HepG2 (cell line): ENCODE measurements at regions not wholly inside any gene's neighbourhood (a gene's known extent, or its start where the extent isn't known, plus 50 kb on each side); places are given as distances from the start of the nearest gene placed in this dataset.
A peak's percentile ranks its signal among the peaks of the same experiment; 100 is the strongest.

Source experiments
- CAMTA2 ChIP-seq: sonication (generic); formaldehyde crosslinking; IDR thresholded peaks from 2 replicates; pipeline ENCODE4 v1.4.0; 2020; ENCODE audit warnings: mild to moderate bottlenecking, missing genetic modification reagents, borderline replicate concordance
- CEBPG ChIP-seq: IDR thresholded peaks from 2 replicates; pipeline ENCODE4 v1.6.1; 2016
- FOXO1 ChIP-seq: sonication (generic); formaldehyde crosslinking; IDR thresholded peaks from 2 replicates; pipeline ENCODE4 v1.4.0; 2020; ENCODE audit warnings: missing genetic modification reagents
- HNRNPK ChIP-seq: fragments of 200-400 bp; formaldehyde crosslinking; IDR thresholded peaks from 2 replicates; pipeline ENCODE4 v1.6.1; 2018; ENCODE audit warnings: low read length, low read depth, moderate library complexity, mild to moderate bottlenecking; ENCODE audit not compliant: poor library complexity, severe bottlenecking
- HNRNPUL1 ChIP-seq: fragments of 200-400 bp; formaldehyde crosslinking; IDR thresholded peaks from 2 replicates; pipeline ENCODE4 v1.6.1; 2017; ENCODE audit warnings: low read depth, mild to moderate bottlenecking, low read length, moderate library complexity
- HOXA9 ChIP-seq: sonication (generic); formaldehyde crosslinking; IDR thresholded peaks from 2 replicates; pipeline ENCODE4 v1.8.1; 2022; ENCODE audit warnings: missing genetic modification reagents, mild to moderate bottlenecking, moderate library complexity, borderline replicate concordance
- IKZF1 ChIP-seq: fragments of 450-650 bp; IDR thresholded peaks from 2 replicates; pipeline ENCODE4 v1.7.1; 2016
- JUND ChIP-seq: sonication (generic); formaldehyde crosslinking; IDR thresholded peaks from 2 replicates; pipeline ENCODE4 v1.8.0; 2022; ENCODE audit warnings: mild to moderate bottlenecking, missing genetic modification reagents
- MIER3 ChIP-seq: IDR thresholded peaks from 2 replicates; pipeline ENCODE4 v1.6.1; 2016; ENCODE audit warnings: missing compliant biosample characterization, borderline replicate concordance
- MTERF4 ChIP-seq: sonication (generic); formaldehyde crosslinking; IDR thresholded peaks from 2 replicates; pipeline ENCODE4 v1.8.0; 2023; ENCODE audit warnings: mild to moderate bottlenecking, missing genetic modification reagents
- MTF1 ChIP-seq: sonication (generic); formaldehyde crosslinking; IDR thresholded peaks from 2 replicates; pipeline ENCODE4 v1.5.0; 2020; ENCODE audit warnings: missing genetic modification reagents
- PHF8 ChIP-seq: sonication (generic); formaldehyde crosslinking; IDR thresholded peaks from 2 replicates; pipeline ENCODE4 v1.5.0; 2020; ENCODE audit warnings: missing genetic modification reagents
- PLRG1 ChIP-seq: fragments of 450-650 bp; conservative IDR thresholded peaks from 2 replicates; pipeline ENCODE4 v1.6.1; 2016
- SATB2 ChIP-seq: sonication (generic); formaldehyde crosslinking; IDR thresholded peaks from 2 replicates; pipeline ENCODE4 v1.5.0; 2020; ENCODE audit warnings: missing genetic modification reagents
- SIX1 ChIP-seq: sonication (generic); formaldehyde crosslinking; IDR thresholded peaks from 2 replicates; pipeline ENCODE4 v1.4.0; 2020; ENCODE audit warnings: missing genetic modification reagents, borderline replicate concordance
- STAT5B ChIP-seq: sonication (generic); formaldehyde crosslinking; IDR thresholded peaks from 2 replicates; pipeline ENCODE4 v1.4.0; 2020; ENCODE audit warnings: missing genetic modification reagents
- THAP8 ChIP-seq: sonication (generic); formaldehyde crosslinking; IDR thresholded peaks from 2 replicates; pipeline ENCODE4 v1.5.1; 2020; ENCODE audit warnings: missing genetic modification reagents, mild to moderate bottlenecking, borderline replicate concordance
- TOE1 ChIP-seq: sonication (generic); formaldehyde crosslinking; IDR thresholded peaks from 2 replicates; pipeline ENCODE4 v1.4.0; 2020; ENCODE audit warnings: mild to moderate bottlenecking, missing genetic modification reagents
- ZC3H13 ChIP-seq: sonication (generic); formaldehyde crosslinking; IDR thresholded peaks from 2 replicates; pipeline ENCODE4 v1.8.1; 2023; ENCODE audit warnings: mild to moderate bottlenecking, missing genetic modification reagents, moderate library complexity
- ZFP36 ChIP-seq: fragments of 150-350 bp; IDR thresholded peaks from 2 replicates; pipeline ENCODE4 v1.6.1; 2018; ENCODE audit warnings: borderline replicate concordance, low read length, low read depth; ENCODE audit not compliant: partially characterized antibody
- ZFP91 ChIP-seq: sonication (generic); formaldehyde crosslinking; IDR thresholded peaks from 2 replicates; pipeline ENCODE4 v1.9.0; 2022; ENCODE audit warnings: missing genetic modification reagents, mild to moderate bottlenecking, borderline replicate concordance
- ZNF430 ChIP-seq: sonication (generic); formaldehyde crosslinking; IDR thresholded peaks from 2 replicates; pipeline ENCODE4 v1.9.0; 2021; ENCODE audit warnings: mild to moderate bottlenecking, missing genetic modification reagents
- ZNF512 ChIP-seq: sonication (generic); formaldehyde crosslinking; IDR thresholded peaks from 2 replicates; pipeline ENCODE4 v1.4.0; 2020; ENCODE audit warnings: mild to moderate bottlenecking, missing genetic modification reagents
- ZSCAN21 ChIP-seq: sonication (generic); formaldehyde crosslinking; IDR thresholded peaks from 2 replicates; pipeline ENCODE4 v1.8.0; 2022; ENCODE audit warnings: mild to moderate bottlenecking, missing genetic modification reagents, moderate library complexity, borderline replicate concordance

GRCh38 chr2:179344280-179344964 is 79.8 kb upstream of the SESTD1 start (continued):
- TF ChIP-seq ZFP91 (CRISPR knock-in tag) (no peak), IKZF1 (no peak), MTF1 (no peak), THAP8 (CRISPR knock-in tag) (no peak), CEBPG (CRISPR knock-in tag) (no peak), MTERF4 (no peak), ZNF430 (peak; percentile 80), ZNF512 (no peak), ZC3H13 (no peak), HNRNPUL1 (no peak), HNRNPK (no peak), CAMTA2 (no peak), PHF8 (CRISPR knock-in tag) (peak; percentile 49; the same call in 1 of the 2 replicates), TOE1 (CRISPR knock-in tag) (no peak), ZSCAN21 (CRISPR knock-in tag) (no peak), SATB2 (CRISPR knock-in tag) (0 out of 2 replicates have a peak, but pooled peaks have one; percentile 48), JUND (CRISPR knock-in tag) (no peak; the same call in 1 of the 2 replicates), PLRG1 (no peak), ZFP36 (no peak), SIX1 (CRISPR knock-in tag) (peak; percentile 98), MIER3 (CRISPR knock-in tag) (peak; percentile 49; the same call in 1 of the 2 replicates), HOXA9 (CRISPR knock-in tag) (no peak), STAT5B (CRISPR knock-in tag) (no peak), FOXO1 (CRISPR knock-in tag) (no peak)
